ENCODE measurements at regions not wholly inside any gene's neighbourhood (a gene's known extent, or its start where the extent isn't known, plus 50 kb on each side); places are given as distances from the start of the nearest gene placed in this dataset.

GRCh38 chr2:118477111-118477862, 370.2 kb downstream of the EN1 start:
- TF ChIP-seq ZNF274 (IDR thresholded peaks at IDR 0.05; ENCODE audit: low read depth, low read length), result no peak
- no peak overlapping the region for H3K4me3 ChIP-seq (ENCODE audit: low read length)

- H3K4me3 ChIP-seq (ENCODE audit: low read length), result no peak overlapping the region
Measured at GRCh38 chr2:118475622-118476205, 371.7 kb downstream of the EN1 start.

GRCh38 chr2:118474541-118474920, 372.9 kb downstream of the EN1 start:
- TF ChIP-seq ZNF274 (IDR thresholded peaks at IDR 0.05; ENCODE audit: low read depth, low read length), result no peak
- H3K4me3 ChIP-seq (ENCODE audit: low read length), result no peak overlapping the region

More at GRCh38 chr2:118475622-118476205, 371.7 kb downstream of the EN1 start:
- TF ChIP-seq ZNF274 (IDR thresholded peaks at IDR 0.05; ENCODE audit: low read depth, low read length), result no peak

GRCh38 chr2:118473846-118474540, 373.5 kb downstream of the EN1 start:
- no peak overlapping the region for H3K4me3 ChIP-seq (ENCODE audit: low read length)
- TF ChIP-seq ZNF274 (IDR thresholded peaks at IDR 0.05; ENCODE audit: low read depth, low read length), result no peak

GRCh38 chr2:118473241-118473640, 374.2 kb downstream of the EN1 start:
- no peak for TF ChIP-seq ZNF274 (IDR thresholded peaks at IDR 0.05; ENCODE audit: low read depth, low read length)
- no peak overlapping the region for H3K4me3 ChIP-seq (ENCODE audit: low read length)

GRCh38 chr2:118470297-118470696, 377.2 kb downstream of the EN1 start:
- no peak for TF ChIP-seq ZNF274 (IDR thresholded peaks at IDR 0.05; ENCODE audit: low read depth, low read length)
- H3K4me3 ChIP-seq (ENCODE audit: low read length), result no peak overlapping the region

GRCh38 chr2:118469103-118469502, 378.3 kb downstream of the EN1 start:
- H3K4me3 ChIP-seq (ENCODE audit: low read length), result no peak overlapping the region
- TF ChIP-seq ZNF274 (IDR thresholded peaks at IDR 0.05; ENCODE audit: low read depth, low read length), result no peak

GRCh38 chr2:118464546-118465265, 376.4 kb downstream of the INSIG2 start:
- no peak overlapping the region for H3K4me3 ChIP-seq (ENCODE audit: low read length)
- no peak for TF ChIP-seq ZNF274 (IDR thresholded peaks at IDR 0.05; ENCODE audit: low read depth, low read length)

- no peak overlapping the region for H3K4me3 ChIP-seq (ENCODE audit: low read length)
- TF ChIP-seq ZNF274 (IDR thresholded peaks at IDR 0.05; ENCODE audit: low read depth, low read length), result no peak
Measured at GRCh38 chr2:118464046-118464445, 375.8 kb downstream of the INSIG2 start.

GRCh38 chr2:118460425-118460824, 372.2 kb downstream of the INSIG2 start:
- no peak for TF ChIP-seq ZNF274 (IDR thresholded peaks at IDR 0.05; ENCODE audit: low read depth, low read length)
- no peak overlapping the region for H3K4me3 ChIP-seq (ENCODE audit: low read length)

- no peak for TF ChIP-seq ZNF274 (IDR thresholded peaks at IDR 0.05; ENCODE audit: low read depth, low read length)
- no peak overlapping the region for H3K4me3 ChIP-seq (ENCODE audit: low read length)
Measured at GRCh38 chr2:118459426-118459825, 371.2 kb downstream of the INSIG2 start.

GRCh38 chr2:118457951-118458350, 369.7 kb downstream of the INSIG2 start:
- TF ChIP-seq ZNF274 (IDR thresholded peaks at IDR 0.05; ENCODE audit: low read depth, low read length), result no peak
- H3K4me3 ChIP-seq (ENCODE audit: low read length), result no peak overlapping the region

- TF ChIP-seq ZNF274 (IDR thresholded peaks at IDR 0.05; ENCODE audit: low read depth, low read length), result no peak
- H3K4me3 ChIP-seq (ENCODE audit: low read length), result no peak overlapping the region
Measured at GRCh38 chr2:118449401-118449800, 361.1 kb downstream of the INSIG2 start.

- no peak overlapping the region for H3K4me3 ChIP-seq (ENCODE audit: low read length)
- no peak for TF ChIP-seq ZNF274 (IDR thresholded peaks at IDR 0.05; ENCODE audit: low read depth, low read length)
Measured at GRCh38 chr2:118443596-118443995, 355.3 kb downstream of the INSIG2 start.

Data from GM08714 (cell line).